HCT116 (cell line): ENCODE measurements at regions not wholly inside any gene's neighbourhood (a gene's known extent, or its start where the extent isn't known, plus 50 kb on each side); places are given as distances from the start of the nearest gene placed in this dataset.

Source experiments
- ATAC-seq: fragments of 200-7000 bp; cut with Tn5 transposase; 2 replicates; pipeline ENCODE4 v1.9.1; 2020; ENCODE audit warnings: mild to moderate bottlenecking, moderate library complexity
- BruUV-seq: library from RNA; stranded (reverse); fragments of 400-500 nt; replicated peaks from 2 replicates; lab custom pipeline; 2021; lab: Mats Ljungman, UMichigan
- CTCF ChIA-PET: fragments of 300-600 bp; sonication (Branson Sonifier 250); formaldehyde crosslinking; loops from one replicate; lab custom pipeline; 2021; ENCODE audit warnings: antibody characterized with exemption; lab: Charles Lee
- POLR2A ChIA-PET: fragments of 300-600, 350-600 bp; sonication (Branson Sonifier 250); formaldehyde crosslinking; loops from one replicate; lab custom pipeline; 2021; ENCODE audit warnings: antibody characterized with exemption; lab: Charles Lee
- RAD21 ChIA-PET, 2 experiments: fragments of 300-600 bp; sonication (Branson Sonifier 250); formaldehyde crosslinking; loops; one replicate each; lab custom pipeline; 2023; ENCODE audit warnings: low total read pairs in 2 of 2; ENCODE audit not compliant: uncharacterized antibody in 2 of 2, unreplicated experiment in 2 of 2, low non-redundant PET in 1 of 2; lab: Charles Lee
- DNase-seq: peaks from one replicate; pipeline ENCODE4 v3.0.0-alpha.2; 2010; ENCODE audit warnings: low read depth, low spot score
- H2AFZ ChIP-seq: fragments of 200-600 bp; shearing (Covaris generic), sonication (generic); 2 replicates; pipeline ENCODE4 v1.6.1; 2017; ENCODE audit warnings: low read depth, mixed run types, mixed read lengths, antibody characterized with exemption, low read length; ENCODE audit not compliant: poor library complexity, severe bottlenecking
- H3K27ac ChIP-seq: 2 replicates; pipeline ENCODE4 v1.5.1; 2012; ENCODE audit warnings: low read depth, low read length
- H3K27me3 ChIP-seq: fragments of 200-600 bp; sonication (generic); 2 replicates; pipeline ENCODE4 v1.6.1; 2016; ENCODE audit warnings: mixed run types, low read length, mixed read lengths; ENCODE audit not compliant: insufficient read depth
- H3K36me3 ChIP-seq, 2 experiments: fragments of 200-500 bp in 1 of 2; fragments of 200-600 bp in 1 of 2; sonication (Bioruptor generic) in 1 of 2; sonication (generic) in 1 of 2; 2 replicates each; pipeline versions ENCODE4 v1.5.1 to v1.6.1; 2014 to 2016; ENCODE audit warnings: low read length in 2 of 2, inconsistent platforms in 1 of 2, mixed read lengths in 1 of 2, mixed run types in 1 of 2; ENCODE audit not compliant: insufficient read depth in 2 of 2, control insufficient read depth in 1 of 2
- H3K4me1 ChIP-seq, 2 experiments: fragments of 200-600 bp in 1 of 2; sonication (generic) in 1 of 2; 2 replicates each; pipeline versions ENCODE4 v1.5.1 to v1.6.1; 2012 to 2017; ENCODE audit warnings: low read length in 2 of 2, inconsistent platforms in 1 of 2, mild to moderate bottlenecking in 1 of 2, mixed read lengths in 1 of 2, mixed run types in 1 of 2, moderate library complexity in 1 of 2; ENCODE audit not compliant: insufficient read depth in 2 of 2, control insufficient read depth in 1 of 2
- H3K4me2 ChIP-seq: fragments of 200-600 bp; sonication (generic); 2 replicates; pipeline ENCODE4 v1.6.1; 2017; ENCODE audit warnings: mixed run types, low read length, mixed read lengths
- H3K4me3 ChIP-seq, 2 experiments: fragments of 200-600 bp in 1 of 2; sonication (generic) in 1 of 2; replicated peaks in 1 of 2; 2 replicates each; pipeline ENCODE4 v1.5.1; 2011 to 2016; ENCODE audit warnings: low read length in 2 of 2, control low read depth in 1 of 2, low read depth in 1 of 2, mild to moderate bottlenecking in 1 of 2, mixed read lengths in 1 of 2, mixed run types in 1 of 2
- H3K79me2 ChIP-seq: fragments of 200-600 bp; sonication (generic); 2 replicates; pipeline ENCODE4 v1.6.1; 2017; ENCODE audit warnings: mild to moderate bottlenecking, mixed run types, low read length, moderate library complexity, mixed read lengths; ENCODE audit not compliant: insufficient read depth
- H3K9ac ChIP-seq: fragments of 200-600 bp; sonication (generic); 2 replicates; pipeline ENCODE4 v1.6.1; 2016; ENCODE audit warnings: low read length, mixed read lengths
- H3K9me2 ChIP-seq: fragments of 200-600 bp; sonication (generic), shearing (Covaris generic); 2 replicates; pipeline ENCODE4 v1.6.1; 2017; ENCODE audit warnings: mixed run types, mild to moderate bottlenecking, moderate library complexity; ENCODE audit not compliant: insufficient read depth
- H3K9me3 ChIP-seq, 2 experiments: fragments of 200-500 bp in 1 of 2; fragments of 200-600 bp in 1 of 2; sonication (Bioruptor generic) in 1 of 2; sonication (generic) in 1 of 2; 2 replicates each; pipeline ENCODE4 v1.6.1; 2014 to 2017; ENCODE audit warnings: low read length in 2 of 2, mixed read lengths in 2 of 2, inconsistent platforms in 1 of 2, low read depth in 1 of 2, mild to moderate bottlenecking in 1 of 2, mixed run types in 1 of 2, moderate library complexity in 1 of 2; ENCODE audit not compliant: control insufficient read depth in 1 of 2, insufficient read depth in 1 of 2
- H4K20me1 ChIP-seq: fragments of 200-600 bp; sonication (generic), shearing (Covaris generic); 2 replicates; pipeline ENCODE4 v1.6.1; 2017; ENCODE audit warnings: mixed run types, mild to moderate bottlenecking, moderate library complexity; ENCODE audit not compliant: insufficient read depth
- CBX3 ChIP-seq: IDR thresholded peaks from 2 replicates; pipeline ENCODE4 v1.6.1; 2012; ENCODE audit warnings: low read depth
- ELF1 ChIP-seq: IDR thresholded peaks from 2 replicates; pipeline ENCODE4 v1.6.1; 2012; ENCODE audit warnings: low read depth, borderline replicate concordance
- FOSL1 ChIP-seq: IDR thresholded peaks from 2 replicates; pipeline ENCODE4 v1.6.1; 2012; ENCODE audit warnings: low read depth
- JUND ChIP-seq: IDR thresholded peaks from 2 replicates; pipeline ENCODE4 v1.6.1; 2012
- RAD21 ChIP-seq: IDR thresholded peaks from 2 replicates; pipeline ENCODE4 v1.6.1; 2012; ENCODE audit warnings: low read depth, mild to moderate bottlenecking
- SRF ChIP-seq: IDR thresholded peaks from 2 replicates; pipeline ENCODE4 v1.6.1; 2012; ENCODE audit warnings: low read depth
- YY1 ChIP-seq: IDR thresholded peaks from 2 replicates; pipeline ENCODE4 v1.6.1; 2011; ENCODE audit warnings: low read length, low read depth, moderate library complexity, mild to moderate bottlenecking; ENCODE audit not compliant: insufficient replicate concordance; ENCODE audit errors: extremely low read depth
- ZFX ChIP-seq: fragments of 450-650 bp; IDR thresholded peaks from 2 replicates; pipeline ENCODE4 v1.6.1; 2017
- intact Hi-C: fragments of 100-400 bp; cut with micrococcal nuclease; formaldehyde crosslinking; loops from 2 replicates; pipeline ENCODE4 v1.10.0; 2022
- TF ChIP-seq, protein P1 (sequence below): IDR thresholded peaks from 2 replicates; pipeline ENCODE4 v1.6.1; 2012; ENCODE audit warnings: low read depth

DNA sequence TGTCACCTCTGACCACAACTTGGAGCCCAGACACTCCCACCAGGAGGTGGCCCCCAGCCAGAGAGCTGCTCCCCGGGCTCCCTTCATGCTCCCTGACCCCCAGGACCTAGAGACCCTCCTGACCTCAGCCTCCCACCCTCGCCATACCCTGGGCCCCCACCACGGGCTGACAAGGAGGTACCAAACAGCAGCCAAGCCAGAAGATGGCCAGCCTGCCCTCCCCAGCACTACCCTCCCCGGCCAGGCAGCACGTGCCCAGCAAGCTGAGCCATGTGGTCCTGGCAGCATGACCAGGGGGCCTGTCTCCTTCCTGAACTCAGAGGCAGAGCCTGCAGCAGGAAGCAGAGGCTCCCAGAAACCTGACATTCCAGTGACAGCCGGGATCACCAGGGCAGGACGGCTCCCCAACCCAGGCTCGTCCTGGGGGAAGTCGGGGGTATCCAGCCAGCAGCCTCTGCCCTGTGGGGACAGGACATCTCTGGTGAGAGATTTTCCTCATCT lies 69.4 kb upstream of the GPC1 start:
- peaks cover 0 to 4% of the 10 kb centered on the region in 2 experiments; a peak in 1 of 4 replicates for H3K9me3 ChIP-seq
- no peaks in the 10 kb centered on the region for H4K20me1 ChIP-seq
- no peaks in the 10 kb centered on the region for H3K27me3 ChIP-seq
- H3K4me1 ChIP-seq: peaks cover 24 to 29% of the 10 kb centered on the region in 2 experiments
- CTCF ChIA-PET: no interaction called here
- TF ChIP-seq ELF1 (no peak), YY1 (no peak), FOSL1 (no peak), JUND (no peak), SRF (no peak)
- TF ChIP-seq, protein P1, sequence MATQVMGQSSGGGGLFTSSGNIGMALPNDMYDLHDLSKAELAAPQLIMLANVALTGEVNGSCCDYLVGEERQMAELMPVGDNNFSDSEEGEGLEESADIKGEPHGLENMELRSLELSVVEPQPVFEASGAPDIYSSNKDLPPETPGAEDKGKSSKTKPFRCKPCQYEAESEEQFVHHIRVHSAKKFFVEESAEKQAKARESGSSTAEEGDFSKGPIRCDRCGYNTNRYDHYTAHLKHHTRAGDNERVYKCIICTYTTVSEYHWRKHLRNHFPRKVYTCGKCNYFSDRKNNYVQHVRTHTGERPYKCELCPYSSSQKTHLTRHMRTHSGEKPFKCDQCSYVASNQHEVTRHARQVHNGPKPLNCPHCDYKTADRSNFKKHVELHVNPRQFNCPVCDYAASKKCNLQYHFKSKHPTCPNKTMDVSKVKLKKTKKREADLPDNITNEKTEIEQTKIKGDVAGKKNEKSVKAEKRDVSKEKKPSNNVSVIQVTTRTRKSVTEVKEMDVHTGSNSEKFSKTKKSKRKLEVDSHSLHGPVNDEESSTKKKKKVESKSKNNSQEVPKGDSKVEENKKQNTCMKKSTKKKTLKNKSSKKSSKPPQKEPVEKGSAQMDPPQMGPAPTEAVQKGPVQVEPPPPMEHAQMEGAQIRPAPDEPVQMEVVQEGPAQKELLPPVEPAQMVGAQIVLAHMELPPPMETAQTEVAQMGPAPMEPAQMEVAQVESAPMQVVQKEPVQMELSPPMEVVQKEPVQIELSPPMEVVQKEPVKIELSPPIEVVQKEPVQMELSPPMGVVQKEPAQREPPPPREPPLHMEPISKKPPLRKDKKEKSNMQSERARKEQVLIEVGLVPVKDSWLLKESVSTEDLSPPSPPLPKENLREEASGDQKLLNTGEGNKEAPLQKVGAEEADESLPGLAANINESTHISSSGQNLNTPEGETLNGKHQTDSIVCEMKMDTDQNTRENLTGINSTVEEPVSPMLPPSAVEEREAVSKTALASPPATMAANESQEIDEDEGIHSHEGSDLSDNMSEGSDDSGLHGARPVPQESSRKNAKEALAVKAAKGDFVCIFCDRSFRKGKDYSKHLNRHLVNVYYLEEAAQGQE: no peak
- TF ChIP-seq, all 23 proteins: peak for 0
- RAD21 ChIA-PET: no interaction called here
- POLR2A ChIA-PET: no interaction called here
- intact Hi-C loops: no loop called here
- Histone ChIP-seq H3K9me2 (no peaks in the 10 kb centered on the region), H3K4me2 (no peak overlapping the region), H2AFZ (no peak overlapping the region), H3K9ac (no peak overlapping the region), H3K27ac (no peak overlapping the region), H3K79me2 (no peaks in the 10 kb centered on the region), H3K4me3 (no peak overlapping the region), H3K36me3 (no peaks in the 10 kb centered on the region)
- DNase-seq (no peak), ATAC-seq (no peak)
- BruUV-seq: no TSS peak

DNA sequence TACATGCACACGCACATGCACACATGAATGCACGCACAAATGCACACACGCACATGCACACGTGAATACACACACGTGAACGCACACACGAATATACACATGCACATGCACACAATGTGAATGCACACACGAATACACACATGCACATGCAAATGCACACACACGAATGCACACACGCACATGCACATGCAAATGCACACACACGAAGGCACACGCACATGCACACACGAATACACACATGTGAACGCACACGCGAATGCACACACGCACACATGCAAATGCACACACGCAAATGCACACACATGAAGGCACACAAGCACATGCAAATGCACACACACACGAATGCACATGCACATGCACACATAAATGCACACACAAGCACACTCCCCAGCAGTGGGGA lies 68.6 kb upstream of the GPC1 start:
- Histone ChIP-seq H3K4me3 (no peak overlapping the region), H2AFZ (no peak overlapping the region), H3K4me2 (no peak overlapping the region), H4K20me1 (no peaks in the 10 kb centered on the region)
- TF ChIP-seq RAD21 (no peak), ZFX (no peak), CBX3 (no peak), FOSL1 (no peak)
- TF ChIP-seq, all 23 proteins: peak for 0
- intact Hi-C loops: no loop called here
- H3K9me2 ChIP-seq: no peaks in the 10 kb centered on the region
- ATAC-seq: no peak
- DNase-seq: no peak
- no peaks in the 10 kb centered on the region; a peak in 1 of 4 replicates for H3K9me3 ChIP-seq
- H3K27ac ChIP-seq: no peak overlapping the region
- RAD21 ChIA-PET: no interaction called here
- no TSS peak for BruUV-seq
- H3K9ac ChIP-seq: no peak overlapping the region
- POLR2A ChIA-PET: no interaction called here
- peaks cover 33 to 37% of the 10 kb centered on the region in 2 experiments for H3K4me1 ChIP-seq
- no peaks in the 10 kb centered on the region for H3K79me2 ChIP-seq
- H3K27me3 ChIP-seq: no peaks in the 10 kb centered on the region
- H3K36me3 ChIP-seq: no peaks in the 10 kb centered on the region
- CTCF ChIA-PET: no interaction called here
